Epithelial cell of proximal tubule (primary cell): ENCODE measurements at regions not wholly inside any gene's neighbourhood (a gene's known extent, or its start where the extent isn't known, plus 50 kb on each side); places are given as distances from the start of the nearest gene placed in this dataset.

Source experiments
- DNase-seq: peaks from one replicate; pipeline ENCODE4 v3.0.0-alpha.2; 2011; ENCODE audit warnings: low read depth
- H3K4me3 ChIP-seq: 2 replicates; pipeline ENCODE4 v1.5.1; 2011; ENCODE audit warnings: low read depth, mild to moderate bottlenecking, low read length
- TF ChIP-seq, protein P1 (sequence below): conservative IDR thresholded peaks from 2 replicates; pipeline ENCODE4 v1.5.1; 2012; ENCODE audit warnings: low read depth, mild to moderate bottlenecking, low read length

GRCh38 chr12:24393071-24393470 lies 443.6 kb upstream of the SOX5 start:
- no peak for DNase-seq

GRCh38 chr12:24389394-24389793 lies 439.9 kb upstream of the SOX5 start:
- no peak for DNase-seq
- no peak overlapping the region for H3K4me3 ChIP-seq
- TF ChIP-seq, protein P1, sequence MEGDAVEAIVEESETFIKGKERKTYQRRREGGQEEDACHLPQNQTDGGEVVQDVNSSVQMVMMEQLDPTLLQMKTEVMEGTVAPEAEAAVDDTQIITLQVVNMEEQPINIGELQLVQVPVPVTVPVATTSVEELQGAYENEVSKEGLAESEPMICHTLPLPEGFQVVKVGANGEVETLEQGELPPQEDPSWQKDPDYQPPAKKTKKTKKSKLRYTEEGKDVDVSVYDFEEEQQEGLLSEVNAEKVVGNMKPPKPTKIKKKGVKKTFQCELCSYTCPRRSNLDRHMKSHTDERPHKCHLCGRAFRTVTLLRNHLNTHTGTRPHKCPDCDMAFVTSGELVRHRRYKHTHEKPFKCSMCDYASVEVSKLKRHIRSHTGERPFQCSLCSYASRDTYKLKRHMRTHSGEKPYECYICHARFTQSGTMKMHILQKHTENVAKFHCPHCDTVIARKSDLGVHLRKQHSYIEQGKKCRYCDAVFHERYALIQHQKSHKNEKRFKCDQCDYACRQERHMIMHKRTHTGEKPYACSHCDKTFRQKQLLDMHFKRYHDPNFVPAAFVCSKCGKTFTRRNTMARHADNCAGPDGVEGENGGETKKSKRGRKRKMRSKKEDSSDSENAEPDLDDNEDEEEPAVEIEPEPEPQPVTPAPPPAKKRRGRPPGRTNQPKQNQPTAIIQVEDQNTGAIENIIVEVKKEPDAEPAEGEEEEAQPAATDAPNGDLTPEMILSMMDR, result no peak

More at GRCh38 chr12:24393071-24393470, 443.6 kb upstream of the SOX5 start:
- no peak overlapping the region for H3K4me3 ChIP-seq
- TF ChIP-seq, protein P1, result no peak

DNA sequence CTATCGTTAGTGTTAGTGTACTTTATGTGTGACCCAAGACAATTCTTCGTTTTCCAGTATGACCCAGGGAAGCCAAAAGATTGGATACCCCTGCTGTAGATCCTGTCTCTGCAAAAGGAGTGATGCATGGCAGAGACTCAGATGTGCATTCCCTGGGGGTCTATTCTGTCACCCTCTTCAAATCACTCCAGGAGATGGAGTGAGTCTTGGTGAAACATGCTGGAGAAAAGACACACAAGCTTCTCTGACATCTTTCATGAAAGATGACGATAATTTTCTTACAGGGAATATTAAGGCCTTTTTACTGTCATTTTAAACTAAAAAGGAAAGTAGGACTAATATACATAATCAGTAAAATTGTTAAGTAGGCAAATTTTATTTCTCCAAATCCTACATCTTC lies 437.9 kb upstream of the SOX5 start:
- TF ChIP-seq, protein P1, result no peak
- DNase-seq, result no peak
- H3K4me3 ChIP-seq, result no peak overlapping the region

DNA sequence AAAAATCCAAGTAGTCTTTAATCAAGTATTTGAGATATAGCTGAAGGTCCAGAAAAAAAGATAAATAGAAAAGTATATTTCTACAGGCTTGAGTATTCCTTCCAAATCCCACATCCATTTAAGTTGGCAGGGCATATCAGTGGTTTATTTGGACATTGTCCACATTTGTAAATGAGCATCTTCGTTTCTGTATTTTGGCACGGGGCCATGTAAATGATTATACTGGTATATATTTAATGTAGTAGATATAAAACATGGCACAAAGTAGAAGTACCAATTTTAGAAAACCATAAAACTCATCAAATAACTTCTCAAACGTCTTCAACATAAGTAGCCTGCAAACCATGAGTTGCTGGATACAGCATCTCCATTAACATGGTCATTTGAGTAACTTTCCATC lies 437.4 kb upstream of the SOX5 start:
- no peak for DNase-seq
- TF ChIP-seq, protein P1, result no peak
- H3K4me3 ChIP-seq, result no peak overlapping the region

DNA sequence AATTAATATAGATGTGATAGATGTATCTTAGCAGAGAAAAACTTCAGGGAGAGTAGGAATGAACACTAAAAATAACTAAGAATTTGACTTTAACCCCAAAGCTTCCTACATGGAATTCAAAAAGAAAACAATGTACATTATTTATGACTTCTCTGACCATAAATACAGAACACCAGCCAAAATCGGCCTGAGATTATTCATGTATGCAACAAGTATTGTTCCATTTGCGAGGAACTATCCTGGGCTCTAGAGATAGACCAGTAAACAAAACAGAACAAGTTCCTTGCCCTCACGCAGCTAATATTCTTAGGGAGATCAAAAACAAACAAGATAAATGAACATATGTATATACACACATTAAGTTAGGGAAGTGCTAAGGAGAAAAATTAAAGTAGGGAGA lies 432.3 kb upstream of the SOX5 start:
- no peak overlapping the region for H3K4me3 ChIP-seq
- no peak for DNase-seq
- TF ChIP-seq, protein P1, result no peak

DNA sequence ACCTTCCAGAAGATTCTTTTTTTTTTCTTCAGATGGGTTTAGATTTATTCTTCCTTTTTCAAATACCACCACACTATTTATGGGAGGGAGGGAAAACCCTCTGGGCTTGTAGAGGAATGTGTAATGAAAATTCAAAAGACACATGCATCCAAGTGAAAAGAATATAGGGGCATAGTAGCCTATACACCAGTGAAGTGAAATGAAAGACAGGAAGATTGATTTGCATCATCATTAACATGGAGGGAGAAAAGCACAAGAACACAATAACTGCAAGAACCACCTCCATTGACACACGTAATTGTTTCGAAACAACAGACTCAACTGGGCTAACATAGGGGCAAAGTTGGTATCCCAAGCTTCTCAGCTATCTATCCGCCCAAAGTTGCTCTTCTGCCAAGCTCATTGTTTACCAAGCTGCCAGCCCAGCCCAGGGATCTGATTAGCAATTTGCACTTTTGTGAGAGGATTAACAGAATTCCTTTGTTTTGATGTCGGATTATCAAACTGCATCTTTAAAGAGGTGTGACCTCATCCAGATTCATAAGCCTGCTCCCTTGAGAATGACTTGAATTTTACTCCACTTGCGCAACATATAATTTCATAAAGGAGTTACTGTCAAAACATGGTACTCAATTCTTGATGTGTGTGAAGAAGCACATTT lies 430.5 kb upstream of the SOX5 start:
- no peak overlapping the region for H3K4me3 ChIP-seq
- no peak for DNase-seq
- TF ChIP-seq, protein P1, result no peak

- TF ChIP-seq, protein P1, result no peak
- H3K4me3 ChIP-seq, result no peak overlapping the region
- DNase-seq, result no peak
These were observed 430.0 kb upstream of the SOX5 start for GRCh38 chr12:24379433-24379832.
